DND-41 (cell line): ENCODE measurements at regions not wholly inside any gene's neighbourhood (a gene's known extent, or its start where the extent isn't known, plus 50 kb on each side); places are given as distances from the start of the nearest gene placed in this dataset.

Source experiments
- EZH2 ChIP-seq: IDR thresholded peaks from 3 replicates; pipeline ENCODE4 v1.6.1; 2012; ENCODE audit warnings: borderline replicate concordance, low read depth, mild to moderate bottlenecking, moderate library complexity, low read length, inconsistent platforms; ENCODE audit not compliant: severe bottlenecking
- TF ChIP-seq, protein P1 (sequence below): IDR thresholded peaks from 2 replicates; pipeline ENCODE4 v1.5.1; 2012; ENCODE audit warnings: borderline replicate concordance, low read length, moderate library complexity, mild to moderate bottlenecking; ENCODE audit not compliant: poor library complexity, severe bottlenecking; ENCODE audit errors: extremely low read depth

DNA sequence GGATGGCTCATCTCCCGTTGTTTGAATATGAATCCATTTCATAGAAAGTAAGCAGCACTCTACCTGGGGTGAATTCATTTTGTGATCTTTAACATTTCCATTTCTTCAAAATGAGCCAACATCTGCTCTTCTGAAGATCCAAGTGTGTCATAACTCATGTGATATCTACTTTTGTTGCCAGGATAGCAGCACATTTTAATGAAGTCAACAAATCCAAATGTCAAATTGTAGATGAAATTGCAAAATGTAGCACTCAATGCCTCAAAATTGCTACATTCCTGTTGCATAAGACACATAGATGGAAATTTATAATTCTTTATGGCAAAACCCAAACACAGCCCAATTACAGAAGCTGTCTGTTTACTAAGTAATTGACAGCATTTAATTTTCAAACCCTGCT lies 360.7 kb downstream of the TMX3 start:
- TF ChIP-seq EZH2: no peak
- TF ChIP-seq, protein P1, sequence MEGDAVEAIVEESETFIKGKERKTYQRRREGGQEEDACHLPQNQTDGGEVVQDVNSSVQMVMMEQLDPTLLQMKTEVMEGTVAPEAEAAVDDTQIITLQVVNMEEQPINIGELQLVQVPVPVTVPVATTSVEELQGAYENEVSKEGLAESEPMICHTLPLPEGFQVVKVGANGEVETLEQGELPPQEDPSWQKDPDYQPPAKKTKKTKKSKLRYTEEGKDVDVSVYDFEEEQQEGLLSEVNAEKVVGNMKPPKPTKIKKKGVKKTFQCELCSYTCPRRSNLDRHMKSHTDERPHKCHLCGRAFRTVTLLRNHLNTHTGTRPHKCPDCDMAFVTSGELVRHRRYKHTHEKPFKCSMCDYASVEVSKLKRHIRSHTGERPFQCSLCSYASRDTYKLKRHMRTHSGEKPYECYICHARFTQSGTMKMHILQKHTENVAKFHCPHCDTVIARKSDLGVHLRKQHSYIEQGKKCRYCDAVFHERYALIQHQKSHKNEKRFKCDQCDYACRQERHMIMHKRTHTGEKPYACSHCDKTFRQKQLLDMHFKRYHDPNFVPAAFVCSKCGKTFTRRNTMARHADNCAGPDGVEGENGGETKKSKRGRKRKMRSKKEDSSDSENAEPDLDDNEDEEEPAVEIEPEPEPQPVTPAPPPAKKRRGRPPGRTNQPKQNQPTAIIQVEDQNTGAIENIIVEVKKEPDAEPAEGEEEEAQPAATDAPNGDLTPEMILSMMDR: no peak
